A549 (cell line): ENCODE measurements at regions not wholly inside any gene's neighbourhood (a gene's known extent, or its start where the extent isn't known, plus 50 kb on each side); places are given as distances from the start of the nearest gene placed in this dataset.

ENCODE experiments used
- ATAC-seq, 2 experiments: fragments of 200-7000 bp in 1 of 2; fragments of >200 bp in 1 of 2; cut with Nextera tagmentation in 1 of 2; cut with Tn5 transposase in 1 of 2; 3 replicates each; pipeline versions ENCODE4 v1.8.0 to v1.9.1; 2018 to 2020; ENCODE audit warnings: mild to moderate bottlenecking in 1 of 2, moderate library complexity in 1 of 2
- CTCF ChIA-PET: fragments of 300-600 bp; sonication (Branson Sonifier 250); formaldehyde crosslinking; extraction: SDS; loops from one replicate; lab custom pipeline; 2021; ENCODE audit warnings: antibody characterized with exemption, inconsistent platforms; lab: Yijun Ruan, JAX
- POLR2A ChIA-PET: fragments of 350-600 bp; formaldehyde crosslinking; extraction: SDS; loops from one replicate; lab custom pipeline; 2021; ENCODE audit warnings: antibody characterized with exemption, inconsistent platforms; lab: Yijun Ruan, JAX
- DNase-seq, 2 experiments: peaks; one replicate each; pipeline versions ENCODE4 v3.0.0 to v3.0.0-alpha.2; 2011 to 2016; ENCODE audit warnings: low read depth in 1 of 2, low spot score in 1 of 2
- FAIRE-seq: peaks from 2 replicates; lab custom pipeline; 2011; peaks lifted over from hg19 to GRCh38; lab: Jason Lieb, UNC
- H3K27ac ChIP-seq, 2 experiments: fragments of >200 bp; sonication (Bioruptor Twin); formaldehyde crosslinking; 3 replicates each; pipeline ENCODE4 v1.5.1; 2016 to 2017
- H3K4me1 ChIP-seq: fragments of >200 bp; sonication (Bioruptor Twin); formaldehyde crosslinking; 3 replicates; pipeline ENCODE4 v1.6.1; 2016
- H3K4me2 ChIP-seq: fragments of >200 bp; sonication (Bioruptor Twin); formaldehyde crosslinking; 3 replicates; pipeline ENCODE4 v1.6.1; 2016
- H3K4me3 ChIP-seq: fragments of >200 bp; sonication (Bioruptor Twin); formaldehyde crosslinking; 3 replicates; pipeline ENCODE4 v1.5.1; 2016
- H3K9me3 ChIP-seq: fragments of >200 bp; sonication (Bioruptor Twin); formaldehyde crosslinking; 3 replicates; pipeline ENCODE4 v1.6.1; 2016
- CBX2 ChIP-seq: fragments of 200-600 bp; sonication (generic); IDR thresholded peaks from 2 replicates; pipeline ENCODE4 v1.6.1; 2016; ENCODE audit warnings: low read depth, mild to moderate bottlenecking, borderline replicate concordance
- ESRRA ChIP-seq: fragments of 150-350 bp; IDR thresholded peaks from 2 replicates; pipeline ENCODE4 v1.6.1; 2014; ENCODE audit warnings: mild to moderate bottlenecking, low read length, borderline replicate concordance
- HDAC2 ChIP-seq: fragments of 200-600 bp; sonication (generic); IDR thresholded peaks from 2 replicates; pipeline ENCODE4 v1.6.1; 2016
- HEYL ChIP-seq: fragments of 250-450 bp; sonication (Bioruptor Pico); IDR thresholded peaks from 2 replicates; pipeline ENCODE4 v1.8.0; 2021; ENCODE audit warnings: mild to moderate bottlenecking, moderate library complexity
- HOXB13 ChIP-seq: fragments of 250-450 bp; sonication (Bioruptor Pico); IDR thresholded peaks from 2 replicates; pipeline ENCODE4 v1.5.0; 2020; ENCODE audit warnings: low read depth, mild to moderate bottlenecking, moderate library complexity
- JUN ChIP-seq, 2 experiments: fragments of >200 bp; sonication (Bioruptor Twin); formaldehyde crosslinking; IDR thresholded peaks; 2 replicates in 1 of 2; 3 replicates in 1 of 2; pipeline ENCODE4 v1.6.1; 2016 to 2017
- MAFK ChIP-seq: fragments of 450-650 bp; IDR thresholded peaks from 2 replicates; pipeline ENCODE4 v1.6.1; 2014; ENCODE audit not compliant: partially characterized antibody
- MAZ ChIP-seq: fragments of 150-350 bp; IDR thresholded peaks from 2 replicates; pipeline ENCODE4 v1.6.1; 2014; ENCODE audit warnings: antibody characterized with exemption, low read depth, low read length, borderline replicate concordance
- MYC ChIP-seq: IDR thresholded peaks from 2 replicates; pipeline ENCODE4 v1.6.1; 2012; ENCODE audit warnings: mild to moderate bottlenecking, inconsistent platforms, low read length, improper control_type of control experiment, borderline replicate concordance
- NFE2L2 ChIP-seq: fragments of 150-350 bp; conservative IDR thresholded peaks from 2 replicates; pipeline ENCODE4 v1.6.1; 2014; ENCODE audit warnings: low read length
- NPAS2 ChIP-seq: fragments of 250-450 bp; sonication (Bioruptor Pico); IDR thresholded peaks from 2 replicates; pipeline ENCODE4 v1.8.0; 2022; ENCODE audit warnings: mild to moderate bottlenecking, moderate library complexity, borderline replicate concordance
- POLR2A ChIP-seq: IDR thresholded peaks from 2 replicates; pipeline ENCODE4 v1.6.1; 2012; ENCODE audit warnings: mild to moderate bottlenecking, low read length
- POLR2AphosphoS2 ChIP-seq: conservative IDR thresholded peaks from 2 replicates; pipeline ENCODE4 v1.6.1; 2012; ENCODE audit warnings: low read length, improper control_type of control experiment, inconsistent platforms
- RARB ChIP-seq: fragments of 250-450 bp; sonication (Bioruptor Pico); IDR thresholded peaks from 2 replicates; pipeline ENCODE4 v1.8.0; 2021; ENCODE audit warnings: mild to moderate bottlenecking, moderate library complexity
- RFX5 ChIP-seq: fragments of 450-650 bp; IDR thresholded peaks from 2 replicates; pipeline ENCODE4 v1.7.1; 2014; ENCODE audit warnings: antibody characterized with exemption, mild to moderate bottlenecking, moderate library complexity
- TFCP2L1 ChIP-seq: fragments of 250-450 bp; sonication (Bioruptor Pico); IDR thresholded peaks from 2 replicates; pipeline ENCODE4 v1.5.0; 2021; ENCODE audit warnings: mild to moderate bottlenecking
- ZSCAN20 ChIP-seq: fragments of 250-450 bp; sonication (Bioruptor Pico); IDR thresholded peaks from 2 replicates; pipeline ENCODE4 v1.8.0; 2022; ENCODE audit warnings: mild to moderate bottlenecking, moderate library complexity
- WGBS: methylation state at CpG from one replicate; pipeline ENCODE4 v1.1.6; 2017; ENCODE audit errors: missing lambda C conversion rate; 5-methylcytosine and 5-hydroxymethylcytosine counted together
- TF ChIP-seq, protein P1 (sequence below): fragments of >200 bp; sonication (Bioruptor Twin); formaldehyde crosslinking; IDR thresholded peaks from 3 replicates; pipeline ENCODE4 v1.5.1; 2016
- TF ChIP-seq, protein P2 (sequence below): fragments of 450-650 bp; IDR thresholded peaks from 2 replicates; pipeline ENCODE4 v1.6.1; 2014; ENCODE audit warnings: antibody characterized with exemption
- TF ChIP-seq, protein P3 (sequence below): fragments of 200-600 bp; sonication (generic); IDR thresholded peaks from 2 replicates; pipeline ENCODE4 v1.6.1; 2016; ENCODE audit warnings: antibody characterized with exemption, mild to moderate bottlenecking, moderate library complexity
- TF ChIP-seq, protein P4 (sequence below): IDR thresholded peaks from 2 replicates; pipeline ENCODE4 v1.6.1; 2012
- TF ChIP-seq, protein P5 (sequence below): fragments of >200 bp; sonication (Bioruptor Twin); formaldehyde crosslinking; IDR thresholded peaks from 2 replicates; pipeline ENCODE4 v1.6.1; 2016

DNA sequence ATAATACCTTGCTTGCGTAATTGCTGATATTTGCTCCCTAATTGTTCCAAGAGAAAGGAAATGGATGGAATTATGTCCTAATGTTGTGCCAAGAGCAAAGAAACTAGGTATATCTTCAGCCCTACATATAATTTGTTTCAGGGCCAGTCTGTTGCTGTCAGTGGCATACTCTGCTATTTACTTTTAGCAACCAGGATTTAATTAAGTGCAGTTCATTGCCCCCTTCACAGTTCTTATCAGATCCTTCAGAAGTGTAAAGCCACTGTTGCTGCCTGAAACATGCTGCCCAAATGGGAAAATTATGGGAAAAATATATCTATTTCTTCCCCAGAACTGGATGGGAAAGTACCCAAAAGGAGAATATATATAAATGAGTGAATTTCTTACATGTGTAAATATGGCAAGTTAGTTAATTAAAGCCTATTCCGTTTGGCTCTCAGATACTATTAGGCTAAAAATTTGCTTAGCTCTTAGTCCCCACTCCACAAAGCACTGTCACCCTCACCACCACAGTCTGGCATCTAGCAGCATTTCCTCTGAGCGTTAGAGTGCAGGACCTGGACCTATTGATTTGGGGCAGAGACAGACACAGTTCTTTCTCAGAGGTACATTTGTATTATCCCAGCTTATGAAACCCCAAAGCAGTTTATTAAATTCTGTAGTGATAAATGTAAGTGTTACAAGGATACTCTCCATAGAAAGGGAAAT lies 72.8 kb upstream of the DTNA start:
- H3K4me2 ChIP-seq = no peak overlapping the region
- no peaks in the 10 kb centered on the region for H3K9me3 ChIP-seq
- ChIA-PET CTCF (no interaction called here), POLR2A (no interaction called here)
- TF ChIP-seq HEYL (no peak), HOXB13 (no peak), TFCP2L1 (CRISPR knock-in tag) (no peak), MYC (no peak), MAFK (no peak), NPAS2 (CRISPR knock-in tag) (no peak), CBX2 (no peak), ESRRA (no peak), NFE2L2 (no peak), HDAC2 (no peak), JUN (IDR thresholded peaks at IDR 0.05) (no peak), RFX5 (no peak), MAZ (no peak)
- TF ChIP-seq, protein P1, sequence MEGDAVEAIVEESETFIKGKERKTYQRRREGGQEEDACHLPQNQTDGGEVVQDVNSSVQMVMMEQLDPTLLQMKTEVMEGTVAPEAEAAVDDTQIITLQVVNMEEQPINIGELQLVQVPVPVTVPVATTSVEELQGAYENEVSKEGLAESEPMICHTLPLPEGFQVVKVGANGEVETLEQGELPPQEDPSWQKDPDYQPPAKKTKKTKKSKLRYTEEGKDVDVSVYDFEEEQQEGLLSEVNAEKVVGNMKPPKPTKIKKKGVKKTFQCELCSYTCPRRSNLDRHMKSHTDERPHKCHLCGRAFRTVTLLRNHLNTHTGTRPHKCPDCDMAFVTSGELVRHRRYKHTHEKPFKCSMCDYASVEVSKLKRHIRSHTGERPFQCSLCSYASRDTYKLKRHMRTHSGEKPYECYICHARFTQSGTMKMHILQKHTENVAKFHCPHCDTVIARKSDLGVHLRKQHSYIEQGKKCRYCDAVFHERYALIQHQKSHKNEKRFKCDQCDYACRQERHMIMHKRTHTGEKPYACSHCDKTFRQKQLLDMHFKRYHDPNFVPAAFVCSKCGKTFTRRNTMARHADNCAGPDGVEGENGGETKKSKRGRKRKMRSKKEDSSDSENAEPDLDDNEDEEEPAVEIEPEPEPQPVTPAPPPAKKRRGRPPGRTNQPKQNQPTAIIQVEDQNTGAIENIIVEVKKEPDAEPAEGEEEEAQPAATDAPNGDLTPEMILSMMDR = no peak
- TF ChIP-seq, protein P2, sequence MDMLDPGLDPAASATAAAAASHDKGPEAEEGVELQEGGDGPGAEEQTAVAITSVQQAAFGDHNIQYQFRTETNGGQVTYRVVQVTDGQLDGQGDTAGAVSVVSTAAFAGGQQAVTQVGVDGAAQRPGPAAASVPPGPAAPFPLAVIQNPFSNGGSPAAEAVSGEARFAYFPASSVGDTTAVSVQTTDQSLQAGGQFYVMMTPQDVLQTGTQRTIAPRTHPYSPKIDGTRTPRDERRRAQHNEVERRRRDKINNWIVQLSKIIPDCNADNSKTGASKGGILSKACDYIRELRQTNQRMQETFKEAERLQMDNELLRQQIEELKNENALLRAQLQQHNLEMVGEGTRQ = no peak
- TF ChIP-seq, protein P3, sequence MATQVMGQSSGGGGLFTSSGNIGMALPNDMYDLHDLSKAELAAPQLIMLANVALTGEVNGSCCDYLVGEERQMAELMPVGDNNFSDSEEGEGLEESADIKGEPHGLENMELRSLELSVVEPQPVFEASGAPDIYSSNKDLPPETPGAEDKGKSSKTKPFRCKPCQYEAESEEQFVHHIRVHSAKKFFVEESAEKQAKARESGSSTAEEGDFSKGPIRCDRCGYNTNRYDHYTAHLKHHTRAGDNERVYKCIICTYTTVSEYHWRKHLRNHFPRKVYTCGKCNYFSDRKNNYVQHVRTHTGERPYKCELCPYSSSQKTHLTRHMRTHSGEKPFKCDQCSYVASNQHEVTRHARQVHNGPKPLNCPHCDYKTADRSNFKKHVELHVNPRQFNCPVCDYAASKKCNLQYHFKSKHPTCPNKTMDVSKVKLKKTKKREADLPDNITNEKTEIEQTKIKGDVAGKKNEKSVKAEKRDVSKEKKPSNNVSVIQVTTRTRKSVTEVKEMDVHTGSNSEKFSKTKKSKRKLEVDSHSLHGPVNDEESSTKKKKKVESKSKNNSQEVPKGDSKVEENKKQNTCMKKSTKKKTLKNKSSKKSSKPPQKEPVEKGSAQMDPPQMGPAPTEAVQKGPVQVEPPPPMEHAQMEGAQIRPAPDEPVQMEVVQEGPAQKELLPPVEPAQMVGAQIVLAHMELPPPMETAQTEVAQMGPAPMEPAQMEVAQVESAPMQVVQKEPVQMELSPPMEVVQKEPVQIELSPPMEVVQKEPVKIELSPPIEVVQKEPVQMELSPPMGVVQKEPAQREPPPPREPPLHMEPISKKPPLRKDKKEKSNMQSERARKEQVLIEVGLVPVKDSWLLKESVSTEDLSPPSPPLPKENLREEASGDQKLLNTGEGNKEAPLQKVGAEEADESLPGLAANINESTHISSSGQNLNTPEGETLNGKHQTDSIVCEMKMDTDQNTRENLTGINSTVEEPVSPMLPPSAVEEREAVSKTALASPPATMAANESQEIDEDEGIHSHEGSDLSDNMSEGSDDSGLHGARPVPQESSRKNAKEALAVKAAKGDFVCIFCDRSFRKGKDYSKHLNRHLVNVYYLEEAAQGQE = no peak
- ATAC-seq = no peak
- FAIRE-seq = no peak
- no peak overlapping the region for H3K4me3 ChIP-seq
- 29% methylated on average over 3 of the region's 3 CpGs for WGBS
- DNase-seq = no peak
- H3K4me1 ChIP-seq = no peaks in the 10 kb centered on the region
- H3K27ac ChIP-seq = no peak overlapping the region

DNA sequence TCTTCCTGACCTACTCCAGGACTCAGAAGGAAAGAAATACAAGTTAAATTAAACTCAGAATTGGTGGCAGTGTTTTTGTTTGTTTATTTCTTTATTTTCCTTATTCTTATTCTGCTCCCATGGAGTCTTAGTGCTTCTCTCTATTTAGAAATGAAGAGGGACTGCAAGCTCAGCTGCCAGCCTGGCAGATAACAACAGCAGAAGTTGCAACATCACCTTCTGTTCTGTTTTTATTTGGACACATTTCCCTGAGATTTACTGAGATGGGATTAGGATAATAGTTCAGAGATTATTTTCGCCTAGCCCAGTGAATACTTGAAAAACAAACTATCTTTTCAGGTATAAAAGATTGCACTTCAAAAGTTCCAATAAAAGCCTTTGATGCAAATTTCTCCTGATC lies 70.4 kb upstream of the DTNA start:
- ChIA-PET POLR2A (no interaction called here), CTCF (no interaction called here)
- TF ChIP-seq, protein P4, sequence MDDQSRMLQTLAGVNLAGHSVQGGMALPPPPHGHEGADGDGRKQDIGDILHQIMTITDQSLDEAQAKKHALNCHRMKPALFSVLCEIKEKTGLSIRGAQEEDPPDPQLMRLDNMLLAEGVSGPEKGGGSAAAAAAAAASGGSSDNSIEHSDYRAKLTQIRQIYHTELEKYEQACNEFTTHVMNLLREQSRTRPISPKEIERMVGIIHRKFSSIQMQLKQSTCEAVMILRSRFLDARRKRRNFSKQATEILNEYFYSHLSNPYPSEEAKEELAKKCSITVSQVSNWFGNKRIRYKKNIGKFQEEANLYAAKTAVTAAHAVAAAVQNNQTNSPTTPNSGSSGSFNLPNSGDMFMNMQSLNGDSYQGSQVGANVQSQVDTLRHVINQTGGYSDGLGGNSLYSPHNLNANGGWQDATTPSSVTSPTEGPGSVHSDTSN = no peak
- TF ChIP-seq POLR2A = no peak
- TF ChIP-seq POLR2AphosphoS2 = no peak
- TF ChIP-seq, protein P5, sequence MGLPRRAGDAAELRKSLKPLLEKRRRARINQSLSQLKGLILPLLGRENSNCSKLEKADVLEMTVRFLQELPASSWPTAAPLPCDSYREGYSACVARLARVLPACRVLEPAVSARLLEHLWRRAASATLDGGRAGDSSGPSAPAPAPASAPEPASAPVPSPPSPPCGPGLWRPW = no peak
- TF ChIP-seq RFX5 = no peak
- TF ChIP-seq ZSCAN20 (CRISPR knock-in tag) = no peak
- no peak for TF ChIP-seq RARB (CRISPR knock-in tag)
- TF ChIP-seq ESRRA = no peak
- WGBS = 11% methylated on average over 1 of the region's 1 CpG
- Histone ChIP-seq H3K4me3 (no peak overlapping the region), H3K27ac (no peak overlapping the region), H3K4me2 (no peak overlapping the region), H3K4me1 (no peaks in the 10 kb centered on the region), H3K9me3 (no peaks in the 10 kb centered on the region)
- DNase-seq = no peak
- no peak for FAIRE-seq
- ATAC-seq = no peak
